ENCODE measurements at regions not wholly inside any gene's neighbourhood (a gene's known extent, or its start where the extent isn't known, plus 50 kb on each side); places are given as distances from the start of the nearest gene placed in this dataset.

DNA sequence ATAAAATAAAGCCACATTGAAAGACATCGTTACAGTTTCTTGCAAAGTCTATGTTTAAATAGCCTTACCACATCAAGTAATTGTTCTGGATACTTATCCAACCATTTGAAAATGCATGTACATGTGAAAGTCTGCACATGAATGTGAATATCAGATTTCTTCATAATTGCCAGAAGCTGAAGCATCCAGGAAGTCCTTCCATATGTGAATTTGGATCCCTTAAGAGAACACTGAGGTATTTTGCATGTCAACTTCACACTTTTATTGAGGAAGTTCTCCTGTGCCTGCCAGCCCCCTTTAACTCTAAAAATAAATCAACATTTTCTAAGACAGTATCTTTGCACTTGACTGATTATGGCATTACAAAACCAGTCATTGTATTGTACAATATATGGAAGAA lies 1103.5 kb upstream of the ADGRL3 start:
- no peak overlapping the region for H3K9ac ChIP-seq (replicated peaks in 1 of 4; ENCODE audit: extremely low read depth in 1 of 4, low read depth in 3 of 4, low read length in 3 of 4)
- POLR2A ChIA-PET (ENCODE audit: partially characterized antibody), result no interaction called here

More for the DNA sequence above, 1103.5 kb upstream of the ADGRL3 start:
- Histone ChIP-seq H3K4me3 (ENCODE audit: extremely low read depth in 1 of 4, insufficient read depth in 2 of 4, low read depth in 3 of 4, low read length in 4 of 4) (no peak overlapping the region), H3K23me2 (ENCODE audit: low read depth, low read length) (no peaks in the 10 kb centered on the region), H3K18ac (ENCODE audit: extremely low read depth, low read length) (no peak overlapping the region), H2BK15ac (ENCODE audit: low read length) (no peak overlapping the region), H3K4ac (replicated peaks; ENCODE audit: insufficient read length, low read depth, low read length) (no peak overlapping the region), H2BK12ac (ENCODE audit: low read depth, low read length) (no peak overlapping the region), H2BK20ac (ENCODE audit: low read length) (no peak overlapping the region), H4K20me1 (replicated peaks in 1 of 2; ENCODE audit: control insufficient read depth in 1 of 2, insufficient read depth in 2 of 2, low read length in 2 of 2) (no peaks in the 10 kb centered on the region), H3K9me3 (ENCODE audit: insufficient read depth in 2 of 2, low read depth in 1 of 2, low read length in 1 of 2) (no peaks in the 10 kb centered on the region), H4K91ac (replicated peaks; ENCODE audit: insufficient read length, low read length) (no peak overlapping the region), H2BK120ac (replicated peaks; ENCODE audit: low read depth, low read length) (no peak overlapping the region), H3K27me3 (replicated peaks in 1 of 4; ENCODE audit: control insufficient read depth in 3 of 4, extremely low read depth in 1 of 4, insufficient read depth in 3 of 4, low read length in 3 of 4) (no peaks in the 10 kb centered on the region), H2AK5ac (ENCODE audit: low read depth, low read length) (no peak overlapping the region), H3K79me1 (ENCODE audit: low read depth, low read length) (no peaks in the 10 kb centered on the region), H4K8ac (ENCODE audit: extremely low read depth, insufficient read depth, low read length) (no peak overlapping the region), H3K36me3 (ENCODE audit: control insufficient read depth in 2 of 4, insufficient read depth in 4 of 4, low read length in 3 of 4) (no peaks in the 10 kb centered on the region), H3K4me1 (replicated peaks in 1 of 4; ENCODE audit: control insufficient read depth in 3 of 4, insufficient read depth in 4 of 4, low read length in 3 of 4) (no peaks in the 10 kb centered on the region), H2BK5ac (ENCODE audit: low read depth, low read length) (no peak overlapping the region), H3K14ac (ENCODE audit: insufficient read length) (no peak overlapping the region), H4K5ac (ENCODE audit: insufficient read length, low read depth, low read length) (no peak overlapping the region), H3K4me2 (ENCODE audit: insufficient read depth in 1 of 2, low read depth in 2 of 2, low read length in 2 of 2) (no peak overlapping the region), H3K56ac (replicated peaks; ENCODE audit: insufficient read length, low read depth, low read length) (no peak overlapping the region), H3K23ac (ENCODE audit: insufficient read length) (no peak overlapping the region), H3K27ac (ENCODE audit: low read depth, low read length) (no peak overlapping the region), H3K79me2 (ENCODE audit: control insufficient read depth in 1 of 2, insufficient read depth in 2 of 2, low read length in 2 of 2) (no peaks in the 10 kb centered on the region), H2AFZ (ENCODE audit: low read length) (no peak overlapping the region)
- DNase-seq (ENCODE audit: low read depth in 1 of 2, low spot score in 2 of 2), result no peak
- 5% methylated on average over 1 of the region's 1 CpG; no CpG with 5 or more reads in 1 of the 2 experiments for WGBS, 2 experiments (ENCODE audit: extremely low coverage in 1 of 2, insufficient coverage in 1 of 2, insufficient read length in 1 of 2, insufficient replicate concordance in 2 of 2, low coverage in 1 of 2, low lambda C conversion rate in 2 of 2, missing lambda C conversion rate in 1 of 2)
- CTCF ChIA-PET (ENCODE audit: partially characterized antibody), result no interaction called here
- no peak for FAIRE-seq
- TF ChIP-seq HDAC6 (IDR thresholded peaks at IDR 0.05; ENCODE audit: low read depth, low read length), result no peak
- TF ChIP-seq MAFK (IDR thresholded peaks at IDR 0.05; ENCODE audit: low read depth, low read length), result no peak
- no peak for TF ChIP-seq YY1 (IDR thresholded peaks at IDR 0.05; ENCODE audit: low read depth, low read length)
- TF ChIP-seq, protein P1, sequence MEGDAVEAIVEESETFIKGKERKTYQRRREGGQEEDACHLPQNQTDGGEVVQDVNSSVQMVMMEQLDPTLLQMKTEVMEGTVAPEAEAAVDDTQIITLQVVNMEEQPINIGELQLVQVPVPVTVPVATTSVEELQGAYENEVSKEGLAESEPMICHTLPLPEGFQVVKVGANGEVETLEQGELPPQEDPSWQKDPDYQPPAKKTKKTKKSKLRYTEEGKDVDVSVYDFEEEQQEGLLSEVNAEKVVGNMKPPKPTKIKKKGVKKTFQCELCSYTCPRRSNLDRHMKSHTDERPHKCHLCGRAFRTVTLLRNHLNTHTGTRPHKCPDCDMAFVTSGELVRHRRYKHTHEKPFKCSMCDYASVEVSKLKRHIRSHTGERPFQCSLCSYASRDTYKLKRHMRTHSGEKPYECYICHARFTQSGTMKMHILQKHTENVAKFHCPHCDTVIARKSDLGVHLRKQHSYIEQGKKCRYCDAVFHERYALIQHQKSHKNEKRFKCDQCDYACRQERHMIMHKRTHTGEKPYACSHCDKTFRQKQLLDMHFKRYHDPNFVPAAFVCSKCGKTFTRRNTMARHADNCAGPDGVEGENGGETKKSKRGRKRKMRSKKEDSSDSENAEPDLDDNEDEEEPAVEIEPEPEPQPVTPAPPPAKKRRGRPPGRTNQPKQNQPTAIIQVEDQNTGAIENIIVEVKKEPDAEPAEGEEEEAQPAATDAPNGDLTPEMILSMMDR (IDR thresholded peaks at IDR 0.05; ENCODE audit: control extremely low read depth in 1 of 3, insufficient read depth in 1 of 3, low read depth in 1 of 3, low read length in 3 of 3), result no peak
- TF ChIP-seq HDAC2 (IDR thresholded peaks at IDR 0.05; ENCODE audit: borderline replicate concordance in 1 of 2, low read depth in 2 of 2, low read length in 2 of 2), result no peak
- TF ChIP-seq TAF1 (IDR thresholded peaks at IDR 0.05; ENCODE audit: low read depth, low read length), result no peak
- TF ChIP-seq RNF2 (IDR thresholded peaks at IDR 0.05; ENCODE audit: borderline replicate concordance, low read depth, low read length, missing control alignments, poor library complexity, severe bottlenecking), result no peak
- no peak for TF ChIP-seq RBBP5 (IDR thresholded peaks at IDR 0.05; ENCODE audit: borderline replicate concordance, low read depth, low read length)
- TF ChIP-seq FOSL1 (IDR thresholded peaks at IDR 0.05; ENCODE audit: insufficient read depth, low read depth, low read length), result no peak
